DND-41 (cell line): ENCODE measurements at regions not wholly inside any gene's neighbourhood (a gene's known extent, or its start where the extent isn't known, plus 50 kb on each side); places are given as distances from the start of the nearest gene placed in this dataset.

Experiments
- ATAC-seq: fragments of 200-7000 bp; cut with Tn5 transposase; 3 replicates; pipeline ENCODE4 v1.9.1; 2021; ENCODE audit warnings: low read depth; ENCODE audit not compliant: insufficient read depth
- DNase-seq: peaks from one replicate; pipeline ENCODE4 v3.0.0-alpha.2; 2020
- H2AFZ ChIP-seq: 2 replicates; pipeline ENCODE4 v1.6.0; 2012; ENCODE audit warnings: low read depth, low read length
- H3K27ac ChIP-seq: 2 replicates; pipeline ENCODE4 v1.5.1; 2012; ENCODE audit warnings: low read length, inconsistent platforms
- H3K27me3 ChIP-seq: fragments of 200-600 bp; sonication (generic); 2 replicates; pipeline ENCODE4 v1.6.0; 2012; ENCODE audit warnings: low read length, mild to moderate bottlenecking, inconsistent platforms; ENCODE audit not compliant: insufficient read depth, poor library complexity
- H3K36me3 ChIP-seq: 2 replicates; pipeline ENCODE4 v1.5.1; 2012; ENCODE audit warnings: low read length, inconsistent platforms; ENCODE audit not compliant: insufficient read depth
- H3K4me1 ChIP-seq: 2 replicates; pipeline ENCODE4 v1.5.1; 2012; ENCODE audit warnings: mild to moderate bottlenecking, low read length; ENCODE audit not compliant: insufficient read depth
- H3K4me2 ChIP-seq: 2 replicates; pipeline ENCODE4 v1.6.0; 2012; ENCODE audit warnings: mild to moderate bottlenecking, moderate library complexity, low read length, inconsistent platforms; ENCODE audit not compliant: insufficient read depth
- H3K4me3 ChIP-seq, 2 experiments: fragments of 200-600 bp in 1 of 2; shearing (Covaris generic) in 1 of 2; 2 replicates each; pipeline ENCODE4 v1.5.1; 2012 to 2016; ENCODE audit warnings: inconsistent platforms in 2 of 2, low read length in 2 of 2, mild to moderate bottlenecking in 2 of 2, low read depth in 1 of 2, moderate library complexity in 1 of 2
- H3K79me2 ChIP-seq: 2 replicates; pipeline ENCODE4 v1.6.0; 2012; ENCODE audit warnings: low read length, inconsistent platforms; ENCODE audit not compliant: insufficient read depth
- H3K9ac ChIP-seq: 2 replicates; pipeline ENCODE4 v1.6.0; 2012; ENCODE audit warnings: low read depth, mild to moderate bottlenecking, inconsistent platforms, low read length, moderate library complexity
- H3K9me3 ChIP-seq: 2 replicates; pipeline ENCODE4 v1.5.1; 2012; ENCODE audit warnings: low read length, moderate library complexity, mild to moderate bottlenecking, inconsistent platforms; ENCODE audit not compliant: insufficient read depth, severe bottlenecking
- H4K20me1 ChIP-seq: 2 replicates; pipeline ENCODE4 v1.6.0; 2012; ENCODE audit warnings: low read length; ENCODE audit not compliant: insufficient read depth
- CTCF ChIP-seq: IDR thresholded peaks from 2 replicates; pipeline ENCODE4 v1.5.1; 2012; ENCODE audit warnings: borderline replicate concordance, low read length, moderate library complexity, mild to moderate bottlenecking; ENCODE audit not compliant: poor library complexity, severe bottlenecking; ENCODE audit errors: extremely low read depth
- EZH2 ChIP-seq: IDR thresholded peaks from 3 replicates; pipeline ENCODE4 v1.6.1; 2012; ENCODE audit warnings: borderline replicate concordance, low read depth, mild to moderate bottlenecking, moderate library complexity, low read length, inconsistent platforms; ENCODE audit not compliant: severe bottlenecking

GRCh38 chr9:20028849-20029231 is 240.0 kb upstream of the SLC24A2 start:
- DNase-seq: no peak
- H3K4me3 ChIP-seq: no peak overlapping the region
- H3K4me2 ChIP-seq: no peak overlapping the region
- no peak for TF ChIP-seq CTCF
- TF ChIP-seq EZH2: no peak
- H4K20me1 ChIP-seq: no peaks in the 10 kb centered on the region
- H3K27ac ChIP-seq: no peak overlapping the region
- no peaks in the 10 kb centered on the region for H3K79me2 ChIP-seq
- ATAC-seq: no peak
- no peaks in the 10 kb centered on the region for H3K9me3 ChIP-seq
- H3K9ac ChIP-seq: no peak overlapping the region
- no peak overlapping the region for H2AFZ ChIP-seq
- no peaks in the 10 kb centered on the region for H3K36me3 ChIP-seq
- no peaks in the 10 kb centered on the region for H3K4me1 ChIP-seq
- H3K27me3 ChIP-seq: no peaks in the 10 kb centered on the region

GRCh38 chr9:20028192-20028848 is 239.5 kb upstream of the SLC24A2 start:
- H3K4me1 ChIP-seq: no peaks in the 10 kb centered on the region
- ATAC-seq (no peak), DNase-seq (no peak)
- no peak overlapping the region for H3K4me3 ChIP-seq
- no peaks in the 10 kb centered on the region for H4K20me1 ChIP-seq
- no peaks in the 10 kb centered on the region for H3K36me3 ChIP-seq
- H2AFZ ChIP-seq: no peak overlapping the region
- no peaks in the 10 kb centered on the region for H3K79me2 ChIP-seq
- no peaks in the 10 kb centered on the region for H3K27me3 ChIP-seq
- no peak for TF ChIP-seq EZH2
- no peak for TF ChIP-seq CTCF
- H3K9me3 ChIP-seq: no peaks in the 10 kb centered on the region
- no peak overlapping the region for H3K4me2 ChIP-seq
- H3K27ac ChIP-seq: no peak overlapping the region
- no peak overlapping the region for H3K9ac ChIP-seq

GRCh38 chr9:20023961-20024571 is 235.2 kb upstream of the SLC24A2 start:
- no peaks in the 10 kb centered on the region for H3K79me2 ChIP-seq
- no peak overlapping the region for H3K4me3 ChIP-seq
- H4K20me1 ChIP-seq: no peaks in the 10 kb centered on the region
- no peaks in the 10 kb centered on the region for H3K9me3 ChIP-seq
- no peaks in the 10 kb centered on the region for H3K27me3 ChIP-seq
- H3K4me2 ChIP-seq: no peak overlapping the region
- no peak overlapping the region for H3K27ac ChIP-seq
- H2AFZ ChIP-seq: no peak overlapping the region
- TF ChIP-seq EZH2: no peak
- no peak for TF ChIP-seq CTCF
- H3K4me1 ChIP-seq: no peaks in the 10 kb centered on the region
- H3K36me3 ChIP-seq: no peaks in the 10 kb centered on the region
- no peak for ATAC-seq
- no peak overlapping the region for H3K9ac ChIP-seq
- no peak for DNase-seq
